RWPE1 (cell line): ENCODE measurements at regions not wholly inside any gene's neighbourhood (a gene's known extent, or its start where the extent isn't known, plus 50 kb on each side); places are given as distances from the start of the nearest gene placed in this dataset.

Experiments used
- CTCF ChIA-PET: fragments of 350-600 bp; sonication (Branson Sonifier 250); formaldehyde crosslinking; extraction: SDS; loops from one replicate; lab custom pipeline; 2021; lab: Yijun Ruan, JAX
- POLR2A ChIA-PET: fragments of 400-600 bp; formaldehyde crosslinking; extraction: SDS; loops from one replicate; lab custom pipeline; 2020; ENCODE audit warnings: antibody characterized with exemption; ENCODE audit not compliant: low non-redundant PET; lab: Yijun Ruan, JAX
- DNase-seq: peaks from one replicate; pipeline ENCODE4 v3.0.0; 2012; ENCODE audit warnings: low spot score
- H3K27ac ChIP-seq: fragments of 450-650 bp; 2 replicates; pipeline ENCODE4 v1.5.1; 2017
- CTCF ChIP-seq: fragments of 450-650 bp; conservative IDR thresholded peaks from 2 replicates; pipeline ENCODE4 v1.5.1; 2017; ENCODE audit warnings: low read depth, mild to moderate bottlenecking

DNA sequence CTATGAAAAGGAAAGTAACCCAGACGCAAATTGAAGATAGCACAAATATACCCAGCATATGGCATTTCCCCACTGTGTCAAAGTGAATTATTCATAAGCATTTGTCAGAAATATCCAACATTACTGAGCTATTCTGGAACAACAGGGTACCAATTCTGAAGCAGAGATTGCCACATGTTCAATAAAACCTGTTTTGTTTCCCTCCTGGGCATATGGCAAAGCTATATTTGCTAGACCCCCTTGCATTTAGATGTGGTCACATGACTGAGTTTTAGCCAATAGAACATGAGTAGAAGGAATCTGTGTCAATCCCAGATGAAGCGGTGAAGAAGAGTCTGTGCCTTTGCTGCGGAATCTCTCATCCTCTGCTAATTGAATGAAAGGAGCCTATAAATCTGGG is 296.4 kb upstream of the DLGAP1 start:
- POLR2A ChIA-PET = no interaction called here
- no peak for DNase-seq
- no peak overlapping the region for H3K27ac ChIP-seq
- CTCF ChIA-PET = interaction anchor here (0.7 kb wide), 1 partner anchor 670 kb away, joined by 4 read pairs; no protein-coding TSS in a partner anchor
- TF ChIP-seq CTCF = no peak

- TF ChIP-seq CTCF = no peak
- POLR2A ChIA-PET = no interaction called here
- no peak for DNase-seq
- no peak overlapping the region for H3K27ac ChIP-seq
- CTCF ChIA-PET = no interaction called here
Observed at GRCh38 chr18:4750393-4751346, 295.6 kb upstream of the DLGAP1 start.

DNA sequence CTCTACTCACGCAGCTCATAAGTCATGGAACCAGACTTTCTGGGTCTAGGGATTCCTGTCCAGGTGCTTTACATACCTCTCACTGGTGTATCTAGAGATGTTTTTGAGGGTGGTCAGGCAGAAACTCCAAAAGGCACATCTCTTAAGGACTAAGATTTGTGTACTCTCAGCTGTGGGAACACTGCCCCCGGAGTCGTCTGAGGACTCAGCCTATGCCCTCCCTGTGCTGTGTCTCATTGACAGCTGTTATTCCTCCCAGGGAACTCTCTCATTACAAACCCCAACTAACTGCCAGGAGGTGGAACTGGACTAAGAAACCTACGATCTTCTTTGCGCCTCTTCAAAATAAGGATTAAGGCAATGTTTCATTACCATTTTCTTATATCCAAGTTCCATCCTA is 293.9 kb upstream of the DLGAP1 start:
- no peak for TF ChIP-seq CTCF
- H3K27ac ChIP-seq = no peak overlapping the region
- ChIA-PET CTCF (no interaction called here), POLR2A (no interaction called here)
- no peak for DNase-seq

- H3K27ac ChIP-seq = no peak overlapping the region
- TF ChIP-seq CTCF = no peak
- ChIA-PET POLR2A (no interaction called here), CTCF (no interaction called here)
- DNase-seq = no peak
Observed at GRCh38 chr18:4734903-4735302, 279.8 kb upstream of the DLGAP1 start.

- ChIA-PET CTCF (no interaction called here), POLR2A (no interaction called here)
- H3K27ac ChIP-seq = no peak overlapping the region
- TF ChIP-seq CTCF = no peak
- no peak for DNase-seq
Observed at GRCh38 chr18:4734021-4734420, 278.9 kb upstream of the DLGAP1 start.

- TF ChIP-seq CTCF = no peak
- POLR2A ChIA-PET = no interaction called here
- DNase-seq = no peak
- CTCF ChIA-PET = no interaction called here
- H3K27ac ChIP-seq = no peak overlapping the region
Observed at GRCh38 chr18:4721545-4721944, 266.4 kb upstream of the DLGAP1 start.
